Nucleus accumbens (tissue), 56 donors: ENCODE measurements at regions not wholly inside any gene's neighbourhood (a gene's known extent, or its start where the extent isn't known, plus 50 kb on each side); places are given as distances from the start of the nearest gene placed in this dataset.

ENCODE experiments used
- DNase-seq, 56 donors: peaks; one replicate each; lab custom pipeline; 2025; lab: John Stamatoyannopoulos, UW

- DNase-seq: no peak
These were observed 203.9 kb upstream of the PPFIA2 start for GRCh38 chr12:81963026-81963425.

GRCh38 chr12:81962126-81962856 lies 203.1 kb upstream of the PPFIA2 start:
- DNase-seq: no peak

DNA sequence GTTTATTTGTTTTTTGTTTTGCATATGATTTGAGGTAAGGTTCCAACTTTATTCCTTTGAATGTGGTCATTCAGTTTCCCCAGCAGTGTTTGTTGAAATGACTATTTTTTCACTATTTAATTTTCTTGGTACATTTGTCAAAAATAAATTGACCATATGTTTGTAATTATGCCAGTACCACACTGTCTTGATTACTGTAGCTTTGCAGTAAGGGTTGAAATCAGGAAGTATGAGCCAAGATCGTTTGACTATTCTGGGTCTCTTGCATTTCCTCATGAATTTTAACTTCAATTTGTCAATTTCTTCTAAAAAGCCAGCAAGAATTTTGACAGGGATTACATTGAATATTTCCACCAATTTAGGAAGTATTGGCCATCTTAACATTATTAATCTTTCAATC lies 199.3 kb upstream of the PPFIA2 start:
- DNase-seq: no peak

DNA sequence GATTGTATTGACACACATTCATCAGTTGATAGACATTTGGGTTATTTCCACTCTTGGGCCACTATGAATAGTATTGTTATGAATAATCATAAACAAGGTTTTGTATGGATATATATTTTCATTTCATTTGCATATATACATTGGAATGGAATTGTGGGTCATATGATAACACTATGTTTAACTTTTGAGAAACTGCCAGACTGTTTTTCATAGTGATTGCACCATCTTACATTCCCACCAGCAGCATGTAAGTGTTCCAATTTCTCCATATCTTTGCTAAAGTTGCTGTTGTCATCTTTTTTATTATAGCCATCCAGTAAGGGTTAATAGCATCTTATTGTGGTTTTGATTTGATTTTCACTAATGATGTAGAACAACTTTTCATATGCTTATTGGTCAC lies 198.5 kb upstream of the PPFIA2 start:
- DNase-seq: no peak

DNA sequence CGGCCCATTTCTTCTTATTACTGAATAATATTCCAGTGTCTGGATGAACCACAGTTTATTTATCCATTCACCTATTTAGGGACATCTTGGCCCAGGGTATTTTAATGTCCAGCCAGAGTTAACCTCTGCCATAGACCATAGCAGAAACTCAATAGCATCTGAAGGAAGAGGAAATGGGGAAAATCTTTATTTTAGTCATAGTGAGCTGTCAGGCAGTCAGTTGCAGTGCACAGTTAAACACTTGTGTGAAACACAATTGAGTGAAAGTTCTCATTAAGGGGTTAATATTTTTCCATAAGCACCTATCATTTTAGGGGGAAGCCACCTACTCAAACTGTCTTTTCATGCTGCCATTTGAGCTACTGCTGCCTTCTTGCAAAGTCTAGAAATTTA lies 197.3 kb upstream of the PPFIA2 start:
- no peak for DNase-seq

- DNase-seq: no peak
These were observed 194.4 kb upstream of the PPFIA2 start for GRCh38 chr12:81953541-81953940.

DNA sequence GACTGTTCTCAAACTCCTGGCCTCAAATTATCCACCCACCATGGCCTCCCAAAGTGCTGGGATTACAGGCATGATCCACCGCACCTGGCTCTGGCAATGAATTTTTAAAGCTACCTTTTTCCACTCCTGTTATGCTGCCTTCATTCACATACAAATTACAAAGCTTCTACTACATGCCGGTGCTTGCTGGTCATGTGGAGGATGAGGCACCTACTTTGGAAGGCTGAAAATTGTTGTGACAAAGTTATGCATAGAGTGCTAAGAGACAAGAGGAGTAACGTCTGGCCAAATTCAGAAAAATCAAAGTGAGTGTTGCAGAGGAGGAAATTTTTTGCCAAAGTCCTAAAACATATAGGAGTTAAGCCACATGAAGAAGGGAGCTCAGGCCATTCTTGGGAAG lies 191.7 kb upstream of the PPFIA2 start:
- no peak for DNase-seq

- DNase-seq: no peak
These were observed 190.7 kb upstream of the PPFIA2 start for GRCh38 chr12:81949841-81950308.

GRCh38 chr12:81949416-81949815 lies 190.3 kb upstream of the PPFIA2 start:
- no peak for DNase-seq

DNA sequence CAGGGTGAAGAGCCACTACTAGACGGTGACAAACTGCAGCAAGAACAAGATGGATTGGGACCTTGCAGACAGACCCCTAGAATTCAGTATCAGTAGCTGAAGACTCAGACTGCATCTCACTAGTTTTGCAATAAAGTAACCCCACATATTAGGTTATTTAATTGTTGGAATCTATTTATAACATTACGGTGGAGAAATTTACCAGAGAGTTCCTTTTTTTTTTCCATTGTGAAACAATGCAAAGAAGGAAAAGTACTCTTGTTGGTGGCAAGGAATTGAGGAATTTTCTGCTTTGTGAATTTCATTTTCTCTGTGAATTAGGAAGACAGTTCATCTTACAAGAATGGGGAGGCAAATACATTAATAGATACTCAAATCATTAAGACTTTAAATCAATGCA lies 185.7 kb upstream of the PPFIA2 start:
- no peak for DNase-seq

DNA sequence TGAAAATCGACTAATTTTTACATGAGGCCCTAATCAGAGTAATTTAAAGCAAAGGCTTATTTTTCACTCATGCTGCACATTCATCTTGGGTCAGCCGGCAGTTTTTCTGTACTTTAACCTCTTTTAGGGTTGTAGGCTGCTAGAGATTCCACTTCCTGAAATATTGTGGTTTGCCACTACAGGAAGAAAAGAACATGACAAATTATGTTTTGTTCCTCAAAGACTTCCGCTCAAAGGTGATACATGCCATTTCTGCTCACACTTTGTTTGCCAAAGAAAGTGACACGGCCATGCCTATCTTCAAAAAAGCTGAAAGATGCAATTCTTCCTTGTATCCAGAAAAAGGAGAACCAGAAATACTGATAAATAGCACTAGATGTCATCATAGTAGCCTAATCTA lies 183.4 kb upstream of the PPFIA2 start:
- no peak for DNase-seq

- DNase-seq: no peak
These were observed 170.9 kb upstream of the PPFIA2 start for GRCh38 chr12:81930037-81930436.

DNA sequence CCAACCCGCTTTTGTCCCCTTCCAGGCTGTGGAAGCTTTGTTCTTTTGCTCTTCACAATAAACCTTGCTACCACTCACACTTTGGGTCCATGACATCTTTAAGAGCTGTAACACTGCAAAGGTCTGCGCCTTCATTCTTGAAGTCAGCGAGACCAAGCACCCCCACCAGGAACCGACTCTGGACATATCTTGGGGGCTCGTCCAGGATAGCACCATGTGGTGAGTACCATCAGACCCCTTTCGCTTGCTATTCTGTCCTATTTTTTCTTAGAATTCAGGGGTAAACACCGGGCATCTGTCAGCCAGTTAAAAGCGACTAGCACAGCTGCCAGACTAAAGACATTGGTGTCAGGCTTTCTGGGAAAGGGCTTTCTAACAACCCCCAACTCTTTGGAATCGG lies 137.6 kb upstream of the PPFIA2 start:
- DNase-seq: no peak

DNA sequence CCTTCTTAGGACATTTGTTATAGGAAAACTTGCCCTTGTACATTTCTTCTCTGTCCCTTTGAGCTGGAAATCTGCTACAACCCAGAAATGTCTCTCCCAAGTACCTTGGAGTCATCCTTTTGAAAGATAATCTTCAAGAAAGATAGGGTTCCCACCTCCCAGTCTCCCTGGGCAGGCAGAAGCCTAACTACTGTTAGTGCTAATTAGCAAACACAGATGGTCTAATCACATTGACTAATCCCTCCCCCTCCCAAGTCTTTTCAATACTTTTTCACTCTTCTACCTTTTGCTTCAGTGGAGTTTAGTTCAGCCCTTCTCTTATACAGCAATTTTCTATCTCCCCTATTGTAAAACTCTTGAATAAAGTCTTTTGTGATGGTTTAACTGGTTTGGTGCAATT lies 129.8 kb upstream of the PPFIA2 start:
- DNase-seq: no peak

DNA sequence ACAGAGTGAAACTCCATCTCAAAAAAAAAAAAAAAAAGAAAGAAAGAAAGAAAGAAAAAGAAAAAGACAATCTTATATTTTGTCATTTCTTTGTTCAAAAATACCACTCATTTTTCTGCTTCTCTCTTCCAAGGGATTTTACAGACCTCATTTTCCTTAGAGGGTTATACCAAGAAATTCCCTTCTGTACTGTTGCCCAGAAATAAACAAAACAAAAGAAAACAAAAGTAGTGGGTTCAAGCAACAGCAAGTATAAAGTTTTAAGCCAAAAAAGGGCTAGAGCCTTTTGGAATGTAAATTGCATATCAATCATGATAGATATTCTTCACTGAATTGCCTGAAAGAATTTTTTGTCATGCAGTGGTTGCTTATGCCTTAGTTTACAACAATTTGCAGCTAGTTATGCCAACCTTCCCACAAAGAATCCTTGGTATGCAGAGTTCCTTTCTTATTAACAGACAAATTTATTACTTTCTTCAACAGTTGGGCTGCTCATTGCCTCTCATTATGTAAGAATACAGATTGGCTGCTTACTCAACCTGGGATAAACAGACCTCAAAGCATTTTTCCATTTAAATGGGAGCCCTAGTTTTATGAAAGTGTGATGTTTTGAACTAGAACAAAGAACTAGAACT lies 129.1 kb upstream of the PPFIA2 start:
- no peak for DNase-seq

DNA sequence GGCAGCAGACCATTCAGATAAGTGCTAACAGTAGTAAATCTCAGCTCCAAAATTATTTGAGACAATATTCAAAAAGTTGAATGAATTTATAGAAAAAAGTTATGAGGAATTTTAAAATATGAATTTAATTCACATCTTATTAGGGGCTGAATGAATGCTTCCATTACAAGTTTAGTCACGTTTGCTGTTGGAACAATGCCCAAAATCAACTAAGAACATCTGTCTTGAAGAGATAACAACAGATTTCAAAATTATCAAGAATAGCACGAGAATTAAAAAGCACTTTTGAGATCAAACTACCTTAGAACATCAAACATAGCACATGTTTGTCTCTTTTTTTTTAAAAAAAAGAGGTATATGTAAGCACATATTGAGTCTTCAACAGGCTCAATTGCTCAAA lies 115.4 kb upstream of the PPFIA2 start:
- DNase-seq: no peak

- no peak for DNase-seq
These were observed 115.0 kb upstream of the PPFIA2 start for GRCh38 chr12:81874166-81874565.

DNA sequence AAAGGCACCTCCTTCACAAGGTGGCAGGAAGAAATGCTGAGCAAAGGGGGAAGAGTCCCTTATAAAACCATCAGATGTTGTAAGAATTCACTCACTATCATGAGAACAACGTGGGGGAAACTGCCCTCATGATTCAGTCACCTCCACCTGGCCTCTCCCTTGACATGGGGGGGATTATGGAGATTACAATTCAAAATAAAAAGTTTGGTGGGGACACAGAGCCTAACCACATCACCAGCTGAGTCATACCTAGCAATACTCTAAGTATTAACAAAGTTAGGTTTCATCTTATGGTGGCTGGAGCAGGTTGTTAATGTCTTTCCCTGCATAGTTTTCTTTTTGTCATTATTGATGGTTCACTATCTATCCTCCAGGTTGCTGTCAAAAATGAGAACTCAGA lies 113.2 kb upstream of the PPFIA2 start:
- no peak for DNase-seq

- no peak for DNase-seq
These were observed 106.9 kb upstream of the PPFIA2 start for GRCh38 chr12:81866081-81866480.

- no peak for DNase-seq
These were observed 104.3 kb upstream of the PPFIA2 start for GRCh38 chr12:81863406-81863805.

GRCh38 chr12:81859521-81859920 lies 100.4 kb upstream of the PPFIA2 start:
- no peak for DNase-seq

DNA sequence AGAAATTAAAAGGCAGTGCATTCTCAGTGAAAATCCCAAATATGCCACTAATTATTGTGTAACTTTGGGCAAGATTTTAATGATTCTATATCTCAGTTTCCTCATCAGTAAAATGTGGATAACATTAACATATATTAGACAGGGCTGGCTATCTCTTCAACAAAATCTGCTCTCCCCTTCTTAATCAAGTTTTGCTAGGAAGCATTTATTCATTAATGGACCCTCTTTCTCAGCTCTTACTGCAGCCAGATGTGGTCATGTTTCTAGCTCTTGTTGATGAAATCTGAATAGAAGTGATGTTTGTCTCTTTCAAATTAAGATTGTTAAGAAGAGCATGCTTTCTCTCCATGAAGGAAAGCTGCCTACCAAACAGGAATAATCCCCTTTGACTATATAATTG lies 84.4 kb upstream of the PPFIA2 start:
- no peak for DNase-seq

- DNase-seq: no peak
These were observed 76.6 kb upstream of the PPFIA2 start for GRCh38 chr12:81835783-81836182.
